ENCODE measurements at regions not wholly inside any gene's neighbourhood (a gene's known extent, or its start where the extent isn't known, plus 50 kb on each side); places are given as distances from the start of the nearest gene placed in this dataset.
A peak's percentile ranks its signal among the peaks of the same experiment; 100 is the strongest.
"Not testable (repeated sequence)": the region's sequence is repeated elsewhere in the genome, so short reads cannot be mapped to it uniquely, and the experiment has no call there.

DNA sequence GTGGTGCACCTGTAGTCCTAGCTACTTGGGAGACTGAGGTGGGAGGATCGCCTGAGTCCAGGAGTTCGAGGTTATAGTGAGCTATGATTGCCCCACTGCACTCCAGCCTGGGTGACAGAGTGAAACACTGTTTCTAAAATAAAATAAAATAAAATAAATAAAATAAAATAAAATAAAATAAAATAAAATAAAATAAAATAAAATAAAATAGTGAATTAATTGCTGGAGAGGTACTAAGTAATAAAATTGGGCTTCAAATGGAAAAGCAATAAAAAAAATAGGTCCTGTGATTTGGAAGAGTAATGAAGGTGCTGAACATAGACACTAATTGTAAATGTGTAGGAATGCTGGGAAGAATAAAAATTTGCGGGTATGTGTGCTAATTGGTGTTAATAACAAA is 126.2 kb upstream of the KLF12 start:
- H3K27ac ChIP-seq (ENCODE audit: insufficient read depth, low read length, poor library complexity, severe bottlenecking); DNase-seq; H3K36me3 ChIP-seq (ENCODE audit: control insufficient read depth, insufficient read depth, low read length); H3K9me3 ChIP-seq (ENCODE audit: control insufficient read depth, low read length); H3K27me3 ChIP-seq (replicated peaks; ENCODE audit: control insufficient read depth, insufficient read depth, low read length, poor library complexity, severe bottlenecking); H3K4me3 ChIP-seq (ENCODE audit: insufficient read depth, low read depth, low read length, poor library complexity, severe bottlenecking); H3K4me1 ChIP-seq (ENCODE audit: control insufficient read depth, insufficient read depth, low read length, poor library complexity, severe bottlenecking): not testable (repeated sequence)

DNA sequence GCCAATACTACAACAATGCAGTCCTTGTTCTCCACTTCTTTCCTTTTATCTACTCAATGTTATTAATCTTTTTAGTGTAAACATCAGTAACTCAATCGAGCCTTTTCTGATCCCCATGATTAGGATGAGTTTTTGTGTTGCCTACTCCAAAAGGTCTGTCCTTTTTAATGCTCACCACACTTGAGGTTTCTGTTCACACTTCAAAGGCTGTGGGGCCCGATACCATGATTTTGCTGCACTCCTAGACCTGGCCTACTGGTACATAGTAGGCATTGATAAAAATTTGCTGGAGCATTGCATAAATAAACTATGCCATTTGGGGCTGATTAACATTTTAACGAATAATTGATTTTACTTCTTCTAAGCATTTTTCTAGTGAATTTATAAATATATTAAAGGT is 125.4 kb upstream of the KLF12 start:
- H3K4me3 ChIP-seq (ENCODE audit: insufficient read depth, low read depth, low read length, poor library complexity, severe bottlenecking) = no peak overlapping the region
- peaks cover 5% of the 10 kb centered on the region for H3K9me3 ChIP-seq (ENCODE audit: control insufficient read depth, low read length)
- H3K36me3 ChIP-seq (ENCODE audit: control insufficient read depth, insufficient read depth, low read length) = no peaks in the 10 kb centered on the region
- peaks cover 9% of the 10 kb centered on the region for H3K4me1 ChIP-seq (ENCODE audit: control insufficient read depth, insufficient read depth, low read length, poor library complexity, severe bottlenecking)
- no peak for DNase-seq
- no peak overlapping the region for H3K27ac ChIP-seq (ENCODE audit: insufficient read depth, low read length, poor library complexity, severe bottlenecking)
- no peaks in the 10 kb centered on the region for H3K27me3 ChIP-seq (replicated peaks; ENCODE audit: control insufficient read depth, insufficient read depth, low read length, poor library complexity, severe bottlenecking)

DNA sequence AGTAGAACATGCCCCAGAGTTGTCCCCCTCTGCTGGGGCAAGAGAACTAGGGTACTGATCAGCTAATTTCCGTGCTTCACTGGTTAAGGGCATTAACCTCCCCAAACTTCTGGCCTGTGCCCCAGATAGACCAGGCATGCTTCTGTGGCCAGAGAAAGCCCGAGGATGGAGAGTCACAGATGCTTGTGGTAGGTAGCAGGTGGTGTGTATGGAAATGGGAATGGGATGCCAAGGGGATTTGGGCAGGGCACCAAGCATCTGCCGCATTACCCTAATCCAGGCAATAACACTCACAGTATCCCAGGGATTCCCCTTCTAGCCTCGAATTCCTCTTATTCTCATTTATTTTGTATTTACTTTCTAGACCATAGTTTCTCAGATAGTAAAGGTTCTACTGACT is 124.8 kb upstream of the KLF12 start:
- peaks cover 9% of the 10 kb centered on the region for H3K4me1 ChIP-seq (ENCODE audit: control insufficient read depth, insufficient read depth, low read length, poor library complexity, severe bottlenecking)

DNA sequence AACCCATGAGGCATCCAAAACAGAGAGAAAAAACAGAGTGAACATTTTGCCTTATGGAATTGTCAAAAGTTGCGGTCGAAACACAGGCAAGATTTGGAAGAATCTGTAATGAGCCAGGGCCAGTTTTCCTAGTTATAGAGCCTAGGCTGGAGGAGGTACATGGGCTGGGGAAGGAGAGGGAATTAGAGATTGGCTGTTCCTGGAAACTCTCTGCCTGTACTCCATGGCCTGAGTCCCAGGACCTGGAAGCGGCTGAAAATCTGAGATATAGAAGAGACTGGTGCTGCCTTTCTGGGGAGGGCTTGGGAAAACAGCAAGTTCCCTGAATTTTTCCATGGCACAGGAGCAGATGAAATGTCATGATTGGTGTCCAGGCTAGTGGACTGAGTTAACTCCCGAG is 122.8 kb upstream of the KLF12 start:
- Histone ChIP-seq H3K9me3 (ENCODE audit: control insufficient read depth, low read length) (no peaks in the 10 kb centered on the region), H3K27ac (ENCODE audit: insufficient read depth, low read length, poor library complexity, severe bottlenecking) (no peak overlapping the region), H3K27me3 (replicated peaks; ENCODE audit: control insufficient read depth, insufficient read depth, low read length, poor library complexity, severe bottlenecking) (no peaks in the 10 kb centered on the region), H3K4me1 (ENCODE audit: control insufficient read depth, insufficient read depth, low read length, poor library complexity, severe bottlenecking) (peaks cover 18% of the 10 kb centered on the region), H3K4me3 (ENCODE audit: insufficient read depth, low read depth, low read length, poor library complexity, severe bottlenecking) (no peak overlapping the region), H3K36me3 (ENCODE audit: control insufficient read depth, insufficient read depth, low read length) (no peaks in the 10 kb centered on the region)
- no peak for DNase-seq

More for the DNA sequence above, 124.8 kb upstream of the KLF12 start:
- H3K9me3 ChIP-seq (ENCODE audit: control insufficient read depth, low read length) = peaks cover 3% of the 10 kb centered on the region
- no peaks in the 10 kb centered on the region for H3K27me3 ChIP-seq (replicated peaks; ENCODE audit: control insufficient read depth, insufficient read depth, low read length, poor library complexity, severe bottlenecking)
- H3K36me3 ChIP-seq (ENCODE audit: control insufficient read depth, insufficient read depth, low read length) = no peaks in the 10 kb centered on the region
- no peak overlapping the region for H3K27ac ChIP-seq (ENCODE audit: insufficient read depth, low read length, poor library complexity, severe bottlenecking)
- H3K4me3 ChIP-seq (ENCODE audit: insufficient read depth, low read depth, low read length, poor library complexity, severe bottlenecking) = no peak overlapping the region
- no peak for DNase-seq

DNA sequence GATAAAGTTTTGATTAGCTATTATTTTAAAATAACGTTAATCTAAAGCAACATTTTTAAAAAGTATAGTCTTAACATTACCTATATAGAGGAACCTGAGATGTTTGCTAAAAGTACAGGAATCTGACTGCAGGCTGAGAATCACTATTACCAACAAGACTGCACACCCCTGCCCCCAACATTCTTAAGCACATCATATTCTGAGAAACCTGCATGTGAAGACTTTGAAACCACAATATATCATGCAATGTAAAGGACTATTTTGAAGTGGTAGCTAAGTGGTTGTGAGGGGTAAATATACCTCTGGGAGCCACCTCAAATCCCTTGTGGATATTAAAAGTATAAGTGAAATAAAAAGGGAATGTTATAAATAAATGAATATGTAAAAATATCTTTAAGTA is 119.0 kb upstream of the KLF12 start:
- no peaks in the 10 kb centered on the region for H3K9me3 ChIP-seq (ENCODE audit: control insufficient read depth, low read length)
- no peak overlapping the region for H3K27ac ChIP-seq (ENCODE audit: insufficient read depth, low read length, poor library complexity, severe bottlenecking)
- H3K27me3 ChIP-seq (replicated peaks; ENCODE audit: control insufficient read depth, insufficient read depth, low read length, poor library complexity, severe bottlenecking) = no peaks in the 10 kb centered on the region
- no peaks in the 10 kb centered on the region for H3K36me3 ChIP-seq (ENCODE audit: control insufficient read depth, insufficient read depth, low read length)
- no peak for DNase-seq
- no peak overlapping the region for H3K4me3 ChIP-seq (ENCODE audit: insufficient read depth, low read depth, low read length, poor library complexity, severe bottlenecking)
- H3K4me1 ChIP-seq (ENCODE audit: control insufficient read depth, insufficient read depth, low read length, poor library complexity, severe bottlenecking) = peaks cover 27% of the 10 kb centered on the region

- Histone ChIP-seq H3K36me3 (ENCODE audit: control insufficient read depth, insufficient read depth, low read length) (no peaks in the 10 kb centered on the region), H3K9me3 (ENCODE audit: control insufficient read depth, low read length) (no peaks in the 10 kb centered on the region), H3K27me3 (replicated peaks; ENCODE audit: control insufficient read depth, insufficient read depth, low read length, poor library complexity, severe bottlenecking) (no peaks in the 10 kb centered on the region), H3K27ac (ENCODE audit: insufficient read depth, low read length, poor library complexity, severe bottlenecking) (no peak overlapping the region), H3K4me1 (ENCODE audit: control insufficient read depth, insufficient read depth, low read length, poor library complexity, severe bottlenecking) (peaks cover 34% of the 10 kb centered on the region), H3K4me3 (ENCODE audit: insufficient read depth, low read depth, low read length, poor library complexity, severe bottlenecking) (no peak overlapping the region)
- DNase-seq = no peak
Observed at GRCh38 chr13:74251778-74252519, 117.7 kb upstream of the KLF12 start.

DNA sequence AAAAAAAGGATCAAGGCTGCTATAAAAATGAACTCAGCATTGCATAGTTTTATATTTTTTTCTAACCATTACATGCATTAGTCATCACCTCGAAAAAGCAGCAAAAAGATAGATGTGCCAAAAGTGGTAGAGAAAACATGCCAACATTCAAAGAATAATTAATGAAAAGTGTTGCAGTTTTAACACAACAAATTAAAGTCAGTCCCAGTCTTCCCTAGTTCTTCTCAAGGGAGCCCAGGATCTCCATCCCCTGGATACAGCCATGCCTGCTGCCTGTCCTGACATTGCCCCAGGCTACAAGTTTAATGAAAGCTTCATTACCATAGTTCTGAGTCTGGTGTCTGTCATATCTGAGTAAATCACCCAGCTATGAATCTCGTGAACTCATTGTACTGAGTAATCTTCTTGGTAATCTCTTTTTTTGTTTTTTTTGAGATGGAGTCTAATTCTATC is 116.6 kb upstream of the KLF12 start:
- no peak for DNase-seq
- H3K9me3 ChIP-seq (ENCODE audit: control insufficient read depth, low read length) = no peaks in the 10 kb centered on the region
- no peaks in the 10 kb centered on the region for H3K36me3 ChIP-seq (ENCODE audit: control insufficient read depth, insufficient read depth, low read length)
- peaks cover 46% of the 10 kb centered on the region for H3K4me1 ChIP-seq (ENCODE audit: control insufficient read depth, insufficient read depth, low read length, poor library complexity, severe bottlenecking)
- H3K27me3 ChIP-seq (replicated peaks; ENCODE audit: control insufficient read depth, insufficient read depth, low read length, poor library complexity, severe bottlenecking) = no peaks in the 10 kb centered on the region
- no peak overlapping the region for H3K27ac ChIP-seq (ENCODE audit: insufficient read depth, low read length, poor library complexity, severe bottlenecking)
- H3K4me3 ChIP-seq (ENCODE audit: insufficient read depth, low read depth, low read length, poor library complexity, severe bottlenecking) = no peak overlapping the region

GRCh38 chr13:74248477-74248876 is 114.3 kb upstream of the KLF12 start:
- H3K27me3 ChIP-seq (replicated peaks; ENCODE audit: control insufficient read depth, insufficient read depth, low read length, poor library complexity, severe bottlenecking) = no peaks in the 10 kb centered on the region
- peak overlapping the region; percentile 3 for H3K27ac ChIP-seq (ENCODE audit: insufficient read depth, low read length, poor library complexity, severe bottlenecking)
- no peak overlapping the region for H3K4me3 ChIP-seq (ENCODE audit: insufficient read depth, low read depth, low read length, poor library complexity, severe bottlenecking)

GRCh38 chr13:74246487-74246886 is 112.3 kb upstream of the KLF12 start:
- H3K36me3 ChIP-seq (ENCODE audit: control insufficient read depth, insufficient read depth, low read length) = no peaks in the 10 kb centered on the region
- DNase-seq = no peak
- no peaks in the 10 kb centered on the region for H3K27me3 ChIP-seq (replicated peaks; ENCODE audit: control insufficient read depth, insufficient read depth, low read length, poor library complexity, severe bottlenecking)
- H3K9me3 ChIP-seq (ENCODE audit: control insufficient read depth, low read length) = no peaks in the 10 kb centered on the region
- H3K27ac ChIP-seq (ENCODE audit: insufficient read depth, low read length, poor library complexity, severe bottlenecking) = peak overlapping the region; percentile 57
- H3K4me3 ChIP-seq (ENCODE audit: insufficient read depth, low read depth, low read length, poor library complexity, severe bottlenecking) = no peak overlapping the region
- H3K4me1 ChIP-seq (ENCODE audit: control insufficient read depth, insufficient read depth, low read length, poor library complexity, severe bottlenecking) = peaks cover 67% of the 10 kb centered on the region

More at GRCh38 chr13:74248477-74248876, 114.3 kb upstream of the KLF12 start:
- Histone ChIP-seq H3K9me3 (ENCODE audit: control insufficient read depth, low read length) (no peaks in the 10 kb centered on the region), H3K36me3 (ENCODE audit: control insufficient read depth, insufficient read depth, low read length) (no peaks in the 10 kb centered on the region), H3K4me1 (ENCODE audit: control insufficient read depth, insufficient read depth, low read length, poor library complexity, severe bottlenecking) (peaks cover 67% of the 10 kb centered on the region)
- no peak for DNase-seq

- no peaks in the 10 kb centered on the region for H3K27me3 ChIP-seq (replicated peaks; ENCODE audit: control insufficient read depth, insufficient read depth, low read length, poor library complexity, severe bottlenecking)
- H3K9me3 ChIP-seq (ENCODE audit: control insufficient read depth, low read length) = no peaks in the 10 kb centered on the region
- H3K27ac ChIP-seq (ENCODE audit: insufficient read depth, low read length, poor library complexity, severe bottlenecking) = peak overlapping the region; percentile 57
- no peak overlapping the region for H3K4me3 ChIP-seq (ENCODE audit: insufficient read depth, low read depth, low read length, poor library complexity, severe bottlenecking)
- H3K4me1 ChIP-seq (ENCODE audit: control insufficient read depth, insufficient read depth, low read length, poor library complexity, severe bottlenecking) = peaks cover 63% of the 10 kb centered on the region
- H3K36me3 ChIP-seq (ENCODE audit: control insufficient read depth, insufficient read depth, low read length) = no peaks in the 10 kb centered on the region
- DNase-seq = no peak
Observed at GRCh38 chr13:74243637-74244526, 109.7 kb upstream of the KLF12 start.
